Fibroblast of lung (primary cell): ENCODE measurements at regions not wholly inside any gene's neighbourhood (a gene's known extent, or its start where the extent isn't known, plus 50 kb on each side); places are given as distances from the start of the nearest gene placed in this dataset.

Source experiments
- DNase-seq, 2 donors: peaks; one replicate each; pipeline versions ENCODE4 v3.0.0 to v3.0.0-alpha.2; 2010; ENCODE audit warnings: low read depth in 2 of 2
- H2AFZ ChIP-seq: 2 replicates; pipeline ENCODE4 v1.5.1; 2012; ENCODE audit warnings: low read length, control low read depth, inconsistent platforms
- H3K27ac ChIP-seq: 2 replicates; pipeline ENCODE4 v1.5.1; 2011; ENCODE audit warnings: low read length, control low read depth; ENCODE audit not compliant: insufficient read depth
- H3K27me3 ChIP-seq: 2 replicates; pipeline ENCODE4 v1.5.1; 2011; ENCODE audit warnings: mild to moderate bottlenecking, low read length; ENCODE audit not compliant: control insufficient read depth, insufficient read depth
- H3K36me3 ChIP-seq: 2 replicates; pipeline ENCODE4 v1.5.1; 2011; ENCODE audit warnings: low read length; ENCODE audit not compliant: control insufficient read depth, insufficient read depth
- H3K4me1 ChIP-seq: 2 replicates; pipeline ENCODE4 v1.5.1; 2011; ENCODE audit warnings: low read length; ENCODE audit not compliant: control insufficient read depth, insufficient read depth; ENCODE audit errors: extremely low read depth
- H3K4me2 ChIP-seq: 2 replicates; pipeline ENCODE4 v1.5.1; 2011; ENCODE audit warnings: low read length, control low read depth; ENCODE audit not compliant: insufficient read depth; ENCODE audit errors: extremely low read depth
- H3K4me3 ChIP-seq, 4 experiments: fragments of 200-600 bp in 1 of 4; sonication (generic) in 1 of 4; replicated peaks in 1 of 4; 2 replicates each; pipeline ENCODE4 v1.5.1; 2011 to 2016; ENCODE audit warnings: low read length in 4 of 4, low read depth in 3 of 4, mild to moderate bottlenecking in 3 of 4, control low read depth in 2 of 4, inconsistent platforms in 1 of 4, mixed read lengths in 1 of 4; ENCODE audit not compliant: insufficient read depth in 1 of 4; ENCODE audit errors: control extremely low read depth in 1 of 4
- H3K79me2 ChIP-seq: 2 replicates; pipeline ENCODE4 v1.5.1; 2012; ENCODE audit warnings: mild to moderate bottlenecking, low read length, inconsistent platforms; ENCODE audit not compliant: control insufficient read depth, insufficient read depth
- H3K9ac ChIP-seq: 2 replicates; pipeline ENCODE4 v1.5.1; 2011; ENCODE audit warnings: mild to moderate bottlenecking, low read length, control low read depth; ENCODE audit not compliant: insufficient read depth
- H3K9me3 ChIP-seq: 2 replicates; pipeline ENCODE4 v1.5.1; 2012; ENCODE audit warnings: low read depth, low read length; ENCODE audit not compliant: control insufficient read depth, insufficient read depth
- H4K20me1 ChIP-seq: 2 replicates; pipeline ENCODE4 v1.5.1; 2011; ENCODE audit warnings: low read length; ENCODE audit not compliant: control insufficient read depth, insufficient read depth; ENCODE audit errors: extremely low read depth
- CTCF ChIP-seq, 2 donors: IDR thresholded peaks in 1 of 2; conservative IDR thresholded peaks in 1 of 2; 1 replicate in 1 of 2; 2 replicates in 1 of 2; pipeline ENCODE4 v1.5.1; 2011 to 2012; ENCODE audit warnings: low read length in 2 of 2, control low read depth in 1 of 2, inconsistent platforms in 1 of 2, low read depth in 1 of 2, mild to moderate bottlenecking in 1 of 2
- EZH2 ChIP-seq: IDR thresholded peaks from 2 replicates; pipeline ENCODE4 v1.5.1; 2012; ENCODE audit warnings: low read length, control low read depth, mild to moderate bottlenecking; ENCODE audit errors: missing control alignments

DNA sequence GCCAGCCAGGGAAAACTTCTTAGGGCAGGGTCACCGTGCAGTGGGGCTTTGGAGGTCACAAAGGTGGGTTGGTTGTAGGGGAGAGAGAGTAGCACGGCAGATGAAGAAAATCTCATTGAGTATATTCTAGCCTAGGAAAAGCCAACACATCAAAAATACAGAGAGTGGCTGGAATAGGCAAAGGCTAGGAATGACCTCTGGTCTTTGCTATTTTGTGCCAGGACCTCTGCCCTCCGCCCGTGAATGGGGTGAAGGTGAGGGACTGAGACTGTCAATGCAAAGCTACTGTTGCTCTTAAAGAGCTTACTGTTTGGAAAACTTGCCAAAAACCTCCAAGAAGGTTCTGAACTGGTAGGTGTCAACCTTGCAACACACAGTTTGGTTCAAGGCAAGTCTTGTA is 346.7 kb downstream of the CDH26 start:
- Histone ChIP-seq H3K4me2 (no peak overlapping the region), H3K4me3 (no peak overlapping the region), H3K79me2 (no peaks in the 10 kb centered on the region), H2AFZ (no peak overlapping the region), H3K9me3 (no peaks in the 10 kb centered on the region), H3K27ac (no peak overlapping the region), H3K4me1 (no peaks in the 10 kb centered on the region), H3K9ac (no peak overlapping the region), H3K36me3 (no peaks in the 10 kb centered on the region), H3K27me3 (no peaks in the 10 kb centered on the region), H4K20me1 (no peaks in the 10 kb centered on the region)
- TF ChIP-seq EZH2: no peak
- no peak for TF ChIP-seq CTCF (conservative IDR thresholded peaks at IDR 0.05 in 1 of 2, IDR thresholded peaks at IDR 0.05 in 1 of 2; ENCODE audit: low read depth in 1 of 2, low read length in 2 of 2)
- no peak for DNase-seq

GRCh38 chr20:60306105-60306504 is 347.9 kb downstream of the CDH26 start:
- Histone ChIP-seq H3K9ac (no peak overlapping the region), H4K20me1 (no peaks in the 10 kb centered on the region), H3K36me3 (no peaks in the 10 kb centered on the region), H3K79me2 (no peaks in the 10 kb centered on the region), H2AFZ (no peak overlapping the region), H3K27me3 (no peaks in the 10 kb centered on the region), H3K4me3 (no peak overlapping the region), H3K9me3 (no peaks in the 10 kb centered on the region), H3K4me1 (no peaks in the 10 kb centered on the region), H3K27ac (no peak overlapping the region), H3K4me2 (no peak overlapping the region)
- TF ChIP-seq EZH2 (no peak), CTCF (conservative IDR thresholded peaks at IDR 0.05 in 1 of 2, IDR thresholded peaks at IDR 0.05 in 1 of 2; ENCODE audit: low read depth in 1 of 2, low read length in 2 of 2) (no peak)
- DNase-seq: no peak

- no peaks in the 10 kb centered on the region for H3K79me2 ChIP-seq
- no peaks in the 10 kb centered on the region for H4K20me1 ChIP-seq
- H3K4me3 ChIP-seq: no peak overlapping the region
- H2AFZ ChIP-seq: no peak overlapping the region
- no peaks in the 10 kb centered on the region for H3K27me3 ChIP-seq
- H3K4me2 ChIP-seq: no peak overlapping the region
- no peak overlapping the region for H3K27ac ChIP-seq
- no peak overlapping the region for H3K9ac ChIP-seq
- H3K9me3 ChIP-seq: no peaks in the 10 kb centered on the region
- TF ChIP-seq EZH2 (no peak), CTCF (conservative IDR thresholded peaks at IDR 0.05 in 1 of 2, IDR thresholded peaks at IDR 0.05 in 1 of 2; ENCODE audit: low read depth in 1 of 2, low read length in 2 of 2) (no peak)
- DNase-seq: no peak
- H3K4me1 ChIP-seq: no peaks in the 10 kb centered on the region
- no peaks in the 10 kb centered on the region for H3K36me3 ChIP-seq
These were observed 348.3 kb downstream of the CDH26 start for GRCh38 chr20:60306551-60306950.
